A673 (cell line): ENCODE measurements at regions not wholly inside any gene's neighbourhood (a gene's known extent, or its start where the extent isn't known, plus 50 kb on each side); places are given as distances from the start of the nearest gene placed in this dataset.

ENCODE experiments used
- BruUV-seq: library from RNA; stranded (reverse); fragments of 400-500 nt; replicated peaks from 2 replicates; lab custom pipeline; 2021; lab: Mats Ljungman, UMichigan
- CTCF ChIA-PET: fragments of 300-600 bp; sonication (Branson Sonifier 250); formaldehyde crosslinking; loops from one replicate; lab custom pipeline; 2022; ENCODE audit warnings: antibody characterized with exemption; lab: Charles Lee
- POLR2A ChIA-PET: fragments of 300-600 bp; sonication (Branson Sonifier 250); formaldehyde crosslinking; loops from one replicate; lab custom pipeline; 2022; ENCODE audit warnings: antibody characterized with exemption; ENCODE audit not compliant: low non-redundant PET; lab: Charles Lee
- DNase-seq: peaks from one replicate; pipeline ENCODE4 v3.0.0-alpha.2; 2015; ENCODE audit warnings: low spot score
- H3K27ac ChIP-seq: fragments of 200-600 bp; sonication (generic); 2 replicates; pipeline ENCODE4 v1.5.1; 2016; ENCODE audit warnings: mixed run types, low read depth, mild to moderate bottlenecking, mixed read lengths, antibody characterized with exemption, low read length; ENCODE audit not compliant: poor library complexity, severe bottlenecking
- H3K27me3 ChIP-seq: fragments of 200-600 bp; sonication (generic); replicated peaks from 2 replicates; pipeline ENCODE4 v1.6.1; 2017; ENCODE audit warnings: mixed run types, low read depth, mild to moderate bottlenecking, mixed read lengths, antibody characterized with exemption, low read length; ENCODE audit not compliant: insufficient read depth, poor library complexity
- H3K36me3 ChIP-seq: fragments of 200-600 bp; sonication (generic); 2 replicates; pipeline ENCODE4 v1.6.1; 2016; ENCODE audit warnings: mixed run types, mild to moderate bottlenecking, mixed read lengths, antibody characterized with exemption, low read length; ENCODE audit not compliant: insufficient read depth, poor library complexity, severe bottlenecking
- H3K4me1 ChIP-seq: fragments of 200-600 bp; sonication (generic); 2 replicates; pipeline ENCODE4 v1.6.1; 2017; ENCODE audit warnings: mixed run types, mild to moderate bottlenecking, mixed read lengths, antibody characterized with exemption, low read length; ENCODE audit not compliant: insufficient read depth, poor library complexity, severe bottlenecking
- H3K4me3 ChIP-seq: fragments of 200-600 bp; sonication (generic); 2 replicates; pipeline ENCODE4 v1.5.1; 2016; ENCODE audit warnings: low read depth, mixed run types, mild to moderate bottlenecking, mixed read lengths, low read length; ENCODE audit not compliant: poor library complexity, severe bottlenecking
- H3K9me3 ChIP-seq: fragments of 200-600 bp; sonication (generic); 2 replicates; pipeline ENCODE4 v1.6.1; 2016; ENCODE audit warnings: mixed run types, low read depth, mild to moderate bottlenecking, mixed read lengths, antibody characterized with exemption, low read length; ENCODE audit not compliant: poor library complexity, severe bottlenecking
- CTCF ChIP-seq: fragments of 300-800, 200-600 bp; sonication (generic); conservative IDR thresholded peaks from 2 replicates; pipeline ENCODE4 v1.5.1; 2017; ENCODE audit warnings: low read depth, mild to moderate bottlenecking, antibody characterized with exemption, low read length, moderate library complexity, mixed read lengths
- EZH2 ChIP-seq: fragments of 200-600 bp; sonication (generic); IDR thresholded peaks from 2 replicates; pipeline ENCODE4 v1.6.1; 2017; ENCODE audit warnings: borderline replicate concordance, low read depth, mild to moderate bottlenecking, mixed read lengths, antibody characterized with exemption, low read length; ENCODE audit not compliant: poor library complexity, severe bottlenecking
- intact Hi-C: fragments of 100-400 bp; cut with micrococcal nuclease; formaldehyde crosslinking; loops from one replicate; pipeline ENCODE4 v1.10.0; 2022; ENCODE audit not compliant: unreplicated experiment

GRCh38 chr12:71007020-71007419 is 86.5 kb upstream of the PTPRR start:
- Histone ChIP-seq H3K36me3 (no peaks in the 10 kb centered on the region), H3K4me3 (no peak overlapping the region), H3K9me3 (no peaks in the 10 kb centered on the region), H3K27ac (no peak overlapping the region), H3K27me3 (no peaks in the 10 kb centered on the region), H3K4me1 (peaks cover 4% of the 10 kb centered on the region)
- ChIA-PET CTCF (no interaction called here), POLR2A (no interaction called here)
- no TSS peak for BruUV-seq
- DNase-seq: no peak
- TF ChIP-seq CTCF (no peak), EZH2 (no peak)
- intact Hi-C loops: no loop called here

GRCh38 chr12:71005166-71005565 is 84.6 kb upstream of the PTPRR start:
- no peaks in the 10 kb centered on the region for H3K27me3 ChIP-seq
- TF ChIP-seq CTCF (no peak), EZH2 (no peak)
- no peaks in the 10 kb centered on the region for H3K36me3 ChIP-seq
- no peak for DNase-seq
- H3K4me3 ChIP-seq: no peak overlapping the region
- no peaks in the 10 kb centered on the region for H3K4me1 ChIP-seq
- H3K27ac ChIP-seq: no peak overlapping the region
- BruUV-seq: no TSS peak
- POLR2A ChIA-PET: no interaction called here
- no peaks in the 10 kb centered on the region for H3K9me3 ChIP-seq
- CTCF ChIA-PET: no interaction called here
- intact Hi-C loops: no loop called here

- CTCF ChIA-PET: no interaction called here
- no peak for DNase-seq
- POLR2A ChIA-PET: no interaction called here
Observed at GRCh38 chr12:71004578-71004977, 84.0 kb upstream of the PTPRR start.

More at GRCh38 chr12:71004578-71004977, 84.0 kb upstream of the PTPRR start:
- Histone ChIP-seq H3K27me3 (no peaks in the 10 kb centered on the region), H3K4me1 (no peaks in the 10 kb centered on the region), H3K4me3 (no peak overlapping the region), H3K36me3 (no peaks in the 10 kb centered on the region), H3K27ac (no peak overlapping the region), H3K9me3 (no peaks in the 10 kb centered on the region)
- no TSS peak for BruUV-seq
- intact Hi-C loops: no loop called here
- TF ChIP-seq EZH2: no peak
- no peak for TF ChIP-seq CTCF
